HFF-Myc (cell line): ENCODE measurements at regions not wholly inside any gene's neighbourhood (a gene's known extent, or its start where the extent isn't known, plus 50 kb on each side); places are given as distances from the start of the nearest gene placed in this dataset.

Source experiments
- DNase-seq: peaks from one replicate; pipeline ENCODE4 v3.0.0-alpha.2; 2011; ENCODE audit warnings: low read depth; ENCODE audit errors: extremely low read depth
- H3K4me3 ChIP-seq: replicated peaks from 2 replicates; pipeline ENCODE4 v1.5.1; 2011; ENCODE audit warnings: low read depth, mild to moderate bottlenecking, control low read depth, low read length
- CTCF ChIP-seq: IDR thresholded peaks from 2 replicates; pipeline ENCODE4 v1.5.1; 2012; ENCODE audit warnings: mild to moderate bottlenecking, low read depth, low read length, control low read depth; ENCODE audit errors: missing control alignments

- no peak for TF ChIP-seq CTCF
- H3K4me3 ChIP-seq = no peak overlapping the region
- DNase-seq = no peak
These were observed 52.3 kb upstream of the LMO1 start for GRCh38 chr11:8315954-8316353.

- no peak for DNase-seq
- H3K4me3 ChIP-seq = no peak overlapping the region
- no peak for TF ChIP-seq CTCF
These were observed 51.8 kb upstream of the LMO1 start for GRCh38 chr11:8315463-8315862.

- no peak for DNase-seq
- H3K4me3 ChIP-seq = no peak overlapping the region
- TF ChIP-seq CTCF = no peak
These were observed 51.2 kb upstream of the LMO1 start for GRCh38 chr11:8314916-8315315.

- TF ChIP-seq CTCF = no peak
- DNase-seq = no peak
- no peak overlapping the region for H3K4me3 ChIP-seq
These were observed 49.9 kb upstream of the LMO1 start for GRCh38 chr11:8313504-8314090.
